Stimulated activated CD4-positive, alpha-beta T cell treated with anti-CD3 and anti-CD28 coated beads, Interleukin-15, amount 100 ng/mL, for 48 hours (primary cell): ENCODE measurements at regions not wholly inside any gene's neighbourhood (a gene's known extent, or its start where the extent isn't known, plus 50 kb on each side); places are given as distances from the start of the nearest gene placed in this dataset.
A peak's percentile ranks its signal among the peaks of the same experiment; 100 is the strongest.

ENCODE experiments used
- DNase-seq, 2 donors: peaks; one replicate each; pipeline ENCODE4 v3.0.0-alpha.2; 2020; ENCODE audit warnings: low read depth in 2 of 2

- DNase-seq: no peak
Measured at GRCh38 chr13:26456650-26457049, 100.8 kb upstream of the WASF3 start.

- no peak for DNase-seq
Measured at GRCh38 chr13:26457212-26457611, 100.3 kb upstream of the WASF3 start.

GRCh38 chr13:26458196-26458749, 99.2 kb upstream of the WASF3 start:
- no peak for DNase-seq

- no peak for DNase-seq
Measured at GRCh38 chr13:26459276-26460131, 98.0 kb upstream of the WASF3 start.

- no peak for DNase-seq
Measured at GRCh38 chr13:26460648-26461047, 96.8 kb upstream of the WASF3 start.

GRCh38 chr13:26463296-26463695, 94.2 kb upstream of the WASF3 start:
- no peak for DNase-seq

GRCh38 chr13:26463848-26464247, 93.6 kb upstream of the WASF3 start:
- DNase-seq: no peak

- DNase-seq: no peak
Measured at GRCh38 chr13:26465514-26465913, 92.0 kb upstream of the WASF3 start.

- DNase-seq: no peak
Measured at GRCh38 chr13:26465954-26466353, 91.5 kb upstream of the WASF3 start.

GRCh38 chr13:26468265-26468801, 89.2 kb upstream of the WASF3 start:
- DNase-seq: no peak

GRCh38 chr13:26469602-26470001, 87.9 kb upstream of the WASF3 start:
- no peak for DNase-seq

- DNase-seq: no peak
Measured at GRCh38 chr13:26471807-26472206, 85.7 kb upstream of the WASF3 start.

GRCh38 chr13:26473571-26474230, 83.8 kb upstream of the WASF3 start:
- DNase-seq: no peak

GRCh38 chr13:26474286-26474685, 83.2 kb upstream of the WASF3 start:
- DNase-seq: no peak

GRCh38 chr13:26475176-26476110, 82.0 kb upstream of the WASF3 start:
- DNase-seq: no peak

GRCh38 chr13:26476111-26476781, 81.2 kb upstream of the WASF3 start:
- no peak for DNase-seq

GRCh38 chr13:26476782-26477142, 80.7 kb upstream of the WASF3 start:
- no peak for DNase-seq

- DNase-seq: no peak
Measured at GRCh38 chr13:26477681-26478080, 79.8 kb upstream of the WASF3 start.

- no peak for DNase-seq
Measured at GRCh38 chr13:26480246-26480855, 77.1 kb upstream of the WASF3 start.

GRCh38 chr13:26482451-26483197, 74.9 kb upstream of the WASF3 start:
- peak; percentile 30 to 48 for DNase-seq
